Naive B cell (primary cell): ENCODE measurements at regions not wholly inside any gene's neighbourhood (a gene's known extent, or its start where the extent isn't known, plus 50 kb on each side); places are given as distances from the start of the nearest gene placed in this dataset.
"Not testable (repeated sequence)": the region's sequence is repeated elsewhere in the genome, so short reads cannot be mapped to it uniquely, and the experiment has no call there.

ENCODE experiments used
- ATAC-seq, 2 donors: fragments of 150-1000 bp; cut with Tn5 transposase; 2 replicates each; pipeline ENCODE4 v1.10.0; 2021; ENCODE audit warnings: low read depth in 2 of 2, mild to moderate bottlenecking in 2 of 2, moderate library complexity in 2 of 2
- DNase-seq: peaks from one replicate; pipeline ENCODE4 v3.0.0; 2022
- H3K27ac Mint-ChIP-seq, 6 donors: one replicate each; pipeline ENCODE4 v1.8.0; 2020 to 2022; ENCODE audit warnings: mild to moderate bottlenecking in 6 of 6, mixed read lengths in 6 of 6, moderate library complexity in 5 of 6, inconsistent platforms in 2 of 6
- H3K27me3 Mint-ChIP-seq, 3 donors: one replicate each; pipeline ENCODE4 v1.8.0; 2021 to 2022; ENCODE audit warnings: mixed read lengths in 3 of 3, mild to moderate bottlenecking in 1 of 3
- H3K36me3 Mint-ChIP-seq, 2 donors: one replicate each; pipeline ENCODE4 v1.8.0; 2020 to 2022; ENCODE audit warnings: mixed read lengths in 2 of 2, inconsistent platforms in 1 of 2, mild to moderate bottlenecking in 1 of 2
- H3K4me1 Mint-ChIP-seq, 3 donors: one replicate each; pipeline ENCODE4 v1.8.0; 2020 to 2022; ENCODE audit warnings: mixed read lengths in 3 of 3, inconsistent platforms in 1 of 3, mild to moderate bottlenecking in 1 of 3, moderate library complexity in 1 of 3
- H3K4me3 Mint-ChIP-seq, 8 donors: one replicate each; pipeline ENCODE4 v1.8.0; 2020 to 2022; ENCODE audit warnings: mild to moderate bottlenecking in 8 of 8, mixed read lengths in 8 of 8, moderate library complexity in 8 of 8, inconsistent platforms in 2 of 8
- H3K9me3 Mint-ChIP-seq, 7 donors: one replicate each; pipeline ENCODE4 v1.8.0; 2020 to 2022; ENCODE audit warnings: mixed read lengths in 7 of 7, mild to moderate bottlenecking in 5 of 7, inconsistent platforms in 2 of 7, moderate library complexity in 1 of 7

GRCh38 chr12:127802271-127802670 is 464.7 kb upstream of the TMEM132C start:
- H3K27me3 Mint-ChIP-seq: no peaks in the 10 kb centered on the region
- ATAC-seq: no peak
- DNase-seq: no peak
- no peaks in the 10 kb centered on the region for H3K36me3 Mint-ChIP-seq
- no peak overlapping the region for H3K27ac Mint-ChIP-seq
- no peak overlapping the region for H3K4me3 Mint-ChIP-seq
- peaks cover 0 to 13% (median 0%) of the 10 kb centered on the region in 7 donors for H3K9me3 Mint-ChIP-seq
- no peaks in the 10 kb centered on the region for H3K4me1 Mint-ChIP-seq

- Mint-ChIP-seq H3K9me3 (peaks cover 0 to 13% (median 0%) of the 10 kb centered on the region in 7 donors), H3K4me3 (no peak overlapping the region), H3K36me3 (no peaks in the 10 kb centered on the region), H3K27ac (no peak overlapping the region), H3K4me1 (no peaks in the 10 kb centered on the region), H3K27me3 (no peaks in the 10 kb centered on the region)
- DNase-seq: no peak
- no peak for ATAC-seq
Observed at GRCh38 chr12:127803545-127803944, 463.4 kb upstream of the TMEM132C start.

- Mint-ChIP-seq H3K36me3 (no peaks in the 10 kb centered on the region), H3K4me3 (no peak overlapping the region), H3K9me3 (peaks cover 0 to 10% (median 0%) of the 10 kb centered on the region in 7 donors), H3K27me3 (no peaks in the 10 kb centered on the region), H3K4me1 (no peaks in the 10 kb centered on the region), H3K27ac (no peak overlapping the region)
- ATAC-seq (no peak), DNase-seq (no peak)
Observed at GRCh38 chr12:127809275-127809674, 457.7 kb upstream of the TMEM132C start.

- Mint-ChIP-seq H3K4me3 (no peak overlapping the region), H3K9me3 (peaks cover 0 to 10% (median 0%) of the 10 kb centered on the region in 7 donors), H3K27ac (no peak overlapping the region), H3K27me3 (no peaks in the 10 kb centered on the region), H3K4me1 (no peaks in the 10 kb centered on the region), H3K36me3 (no peaks in the 10 kb centered on the region)
- ATAC-seq (no peak), DNase-seq (no peak)
Observed at GRCh38 chr12:127810041-127810440, 456.9 kb upstream of the TMEM132C start.

GRCh38 chr12:127810459-127810858 is 456.5 kb upstream of the TMEM132C start:
- not testable (repeated sequence) for H3K4me1 Mint-ChIP-seq, H3K36me3 Mint-ChIP-seq, ATAC-seq, H3K27me3 Mint-ChIP-seq, H3K27ac Mint-ChIP-seq, DNase-seq, H3K4me3 Mint-ChIP-seq, H3K9me3 Mint-ChIP-seq

GRCh38 chr12:127811988-127812387 is 455.0 kb upstream of the TMEM132C start:
- H3K4me3 Mint-ChIP-seq: no peak overlapping the region
- H3K27me3 Mint-ChIP-seq: no peaks in the 10 kb centered on the region
- peaks cover 0 to 10% (median 2%) of the 10 kb centered on the region in 7 donors for H3K9me3 Mint-ChIP-seq
- H3K4me1 Mint-ChIP-seq: no peaks in the 10 kb centered on the region
- no peak overlapping the region for H3K27ac Mint-ChIP-seq
- ATAC-seq (no peak), DNase-seq (no peak)
- no peaks in the 10 kb centered on the region for H3K36me3 Mint-ChIP-seq

- no peak for DNase-seq
- Mint-ChIP-seq H3K4me3 (no peak overlapping the region), H3K4me1 (no peaks in the 10 kb centered on the region), H3K27ac (peak overlapping the region in 1 of 6 donors; percentile 45), H3K27me3 (no peaks in the 10 kb centered on the region), H3K9me3 (peaks cover 0 to 10% (median 2%) of the 10 kb centered on the region in 7 donors), H3K36me3 (no peaks in the 10 kb centered on the region)
- ATAC-seq: no peak
Observed at GRCh38 chr12:127813147-127813546, 453.8 kb upstream of the TMEM132C start.

GRCh38 chr12:127819056-127819455 is 447.9 kb upstream of the TMEM132C start:
- Mint-ChIP-seq H3K27me3 (no peaks in the 10 kb centered on the region), H3K4me1 (peaks cover 0 to 6% (median 0%) of the 10 kb centered on the region in 3 donors), H3K4me3 (no peak overlapping the region), H3K27ac (no peak overlapping the region), H3K9me3 (peaks cover under 1 to 14% (median 4%) of the 10 kb centered on the region in 7 donors), H3K36me3 (no peaks in the 10 kb centered on the region)
- DNase-seq (no peak), ATAC-seq (no peak)

GRCh38 chr12:127820271-127820670 is 446.7 kb upstream of the TMEM132C start:
- no peak for DNase-seq
- no peak for ATAC-seq
- no peaks in the 10 kb centered on the region for H3K36me3 Mint-ChIP-seq
- H3K4me3 Mint-ChIP-seq: no peak overlapping the region
- no peaks in the 10 kb centered on the region for H3K27me3 Mint-ChIP-seq
- peaks cover 0 to 6% (median 0%) of the 10 kb centered on the region in 3 donors for H3K4me1 Mint-ChIP-seq
- H3K9me3 Mint-ChIP-seq: peaks cover 2 to 14% (median 8%) of the 10 kb centered on the region in 7 donors
- no peak overlapping the region for H3K27ac Mint-ChIP-seq

GRCh38 chr12:127820846-127821245 is 446.1 kb upstream of the TMEM132C start:
- no peak overlapping the region for H3K27ac Mint-ChIP-seq
- H3K4me1 Mint-ChIP-seq: peaks cover 0 to 6% (median 0%) of the 10 kb centered on the region in 3 donors
- peaks cover 2 to 13% (median 8%) of the 10 kb centered on the region in 7 donors for H3K9me3 Mint-ChIP-seq
- no peaks in the 10 kb centered on the region for H3K27me3 Mint-ChIP-seq
- DNase-seq (no peak), ATAC-seq (no peak)
- no peaks in the 10 kb centered on the region for H3K36me3 Mint-ChIP-seq
- H3K4me3 Mint-ChIP-seq: no peak overlapping the region

GRCh38 chr12:127822809-127823411 is 444.1 kb upstream of the TMEM132C start:
- no peak for DNase-seq
- no peak overlapping the region for H3K27ac Mint-ChIP-seq
- H3K27me3 Mint-ChIP-seq: no peaks in the 10 kb centered on the region
- H3K4me3 Mint-ChIP-seq: no peak overlapping the region
- no peak for ATAC-seq
- peaks cover 2 to 21% (median 10%) of the 10 kb centered on the region in 7 donors for H3K9me3 Mint-ChIP-seq
- H3K36me3 Mint-ChIP-seq: no peaks in the 10 kb centered on the region
- H3K4me1 Mint-ChIP-seq: peaks cover 0 to 6% (median 0%) of the 10 kb centered on the region in 3 donors

- Mint-ChIP-seq H3K36me3 (no peaks in the 10 kb centered on the region), H3K4me3 (no peak overlapping the region), H3K27ac (no peak overlapping the region), H3K4me1 (peaks cover 0 to 6% (median 0%) of the 10 kb centered on the region in 3 donors), H3K27me3 (no peaks in the 10 kb centered on the region), H3K9me3 (peaks cover 2 to 21% (median 7%) of the 10 kb centered on the region in 7 donors)
- no peak for ATAC-seq
- DNase-seq: no peak
Observed at GRCh38 chr12:127823801-127824200, 443.2 kb upstream of the TMEM132C start.

- no peak for ATAC-seq
- no peak overlapping the region for H3K27ac Mint-ChIP-seq
- no peaks in the 10 kb centered on the region for H3K4me1 Mint-ChIP-seq
- no peaks in the 10 kb centered on the region for H3K27me3 Mint-ChIP-seq
- H3K9me3 Mint-ChIP-seq: peaks cover 0 to 21% (median 5%) of the 10 kb centered on the region in 7 donors
- H3K36me3 Mint-ChIP-seq: no peaks in the 10 kb centered on the region
- no peak for DNase-seq
- H3K4me3 Mint-ChIP-seq: no peak overlapping the region
Observed at GRCh38 chr12:127829281-127830064, 437.5 kb upstream of the TMEM132C start.

GRCh38 chr12:127830065-127830460 is 436.9 kb upstream of the TMEM132C start:
- no peak overlapping the region for H3K4me3 Mint-ChIP-seq
- H3K27ac Mint-ChIP-seq: no peak overlapping the region
- DNase-seq: no peak
- no peaks in the 10 kb centered on the region for H3K36me3 Mint-ChIP-seq
- no peaks in the 10 kb centered on the region for H3K4me1 Mint-ChIP-seq
- no peak for ATAC-seq
- no peaks in the 10 kb centered on the region for H3K27me3 Mint-ChIP-seq
- peaks cover 0 to 18% (median 5%) of the 10 kb centered on the region in 7 donors for H3K9me3 Mint-ChIP-seq
